ENCODE measurements at regions not wholly inside any gene's neighbourhood (a gene's known extent, or its start where the extent isn't known, plus 50 kb on each side); places are given as distances from the start of the nearest gene placed in this dataset.

DNA sequence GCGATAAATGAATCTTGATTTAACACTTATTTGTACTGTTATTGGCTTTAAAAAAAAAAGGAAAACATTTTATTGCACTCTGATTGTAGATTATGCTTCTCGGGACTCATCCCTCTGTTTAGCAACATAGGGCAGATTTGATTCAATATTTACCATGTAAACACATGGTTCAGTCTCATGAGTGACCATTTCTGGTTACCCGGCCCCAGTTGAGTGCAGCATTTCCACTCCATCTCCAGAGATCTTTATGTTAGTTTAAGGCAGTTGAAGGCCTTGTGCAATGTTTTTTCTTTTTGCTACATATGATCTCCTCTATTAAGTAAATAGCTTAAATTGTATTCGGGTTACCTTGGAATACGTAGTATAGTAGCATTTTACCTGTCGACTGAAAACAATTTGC, 143.3 kb upstream of the RPS6KA3 start:
- H3K36me3 Mint-ChIP-seq, result no peaks in the 10 kb centered on the region
- CTCF ChIA-PET, result interaction anchor here in 1 of 2 donors (0.7 kb wide), 1 partner anchor 233 kb away, joined by 4 read pairs; no protein-coding TSS in a partner anchor
- DNase-seq (no peak), ATAC-seq (replicated peaks in 1 of 4) (no peak)
- no CpG with 5 or more reads among the region's 6 CpGs for WGBS (ENCODE audit: insufficient coverage)
- no peaks in the 10 kb centered on the region for H3K36me3 ChIP-seq (ENCODE audit: control insufficient read depth in 2 of 2, extremely low read depth in 1 of 2, insufficient read depth in 1 of 2, low read length in 1 of 2)
- H3K9me3 Mint-ChIP-seq, result peaks cover 0 to 4% (median 3%) of the 10 kb centered on the region in 3 donors
- H3K27me3 ChIP-seq (replicated peaks in 1 of 2; ENCODE audit: control insufficient read depth in 2 of 2, extremely low read depth in 1 of 2, insufficient read depth in 2 of 2, low read length in 1 of 2), result no peaks in the 10 kb centered on the region
- POLR2A ChIA-PET, result no interaction called here
- H3K9me3 ChIP-seq, result no peaks in the 10 kb centered on the region
- no peak overlapping the region for H3K4me3 Mint-ChIP-seq
- H3K4me1 ChIP-seq (ENCODE audit: control insufficient read depth in 1 of 2, extremely low read depth in 1 of 2, insufficient read depth in 2 of 2, low read length in 2 of 2), result peaks cover 15 to 37% of the 10 kb centered on the region in 2 experiments
- no peak overlapping the region for H3K27ac Mint-ChIP-seq
- H3K4me1 Mint-ChIP-seq, result peaks cover 36 to 37% (median 37%) of the 10 kb centered on the region in 3 donors
- no peak overlapping the region for H3K27ac ChIP-seq (ENCODE audit: low read length)
- no peaks in the 10 kb centered on the region for H3K27me3 Mint-ChIP-seq
- no peak overlapping the region for H3K4me3 ChIP-seq (ENCODE audit: control insufficient read depth in 1 of 2, extremely low read depth in 1 of 2, low read length in 1 of 2)

DNA sequence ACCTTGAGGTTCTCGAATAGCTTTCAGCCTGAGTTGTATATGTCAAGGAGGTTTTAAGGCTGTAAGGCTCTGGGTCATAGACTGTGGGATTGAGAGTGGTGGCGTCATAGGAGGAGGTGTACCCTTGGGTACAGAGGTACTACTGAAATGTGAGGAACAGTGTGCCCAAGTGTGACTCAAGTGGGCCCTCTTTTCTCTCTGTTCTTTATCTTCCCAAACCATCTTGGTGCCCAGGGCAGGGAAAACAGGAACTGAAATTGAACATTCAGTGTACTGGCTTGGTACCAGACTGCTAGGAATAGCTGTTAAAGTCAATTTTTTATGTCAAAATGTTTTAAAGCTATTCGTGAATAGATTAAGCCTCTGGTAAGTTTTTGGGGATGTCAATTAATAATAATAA, 136.2 kb upstream of the RPS6KA3 start:
- no peaks in the 10 kb centered on the region for H3K27me3 ChIP-seq (replicated peaks in 1 of 2; ENCODE audit: control insufficient read depth in 2 of 2, extremely low read depth in 1 of 2, insufficient read depth in 2 of 2, low read length in 1 of 2)
- Mint-ChIP-seq H3K4me3 (no peak overlapping the region), H3K9me3 (peaks cover 0 to 2% (median 0%) of the 10 kb centered on the region in 3 donors), H3K27ac (no peak overlapping the region), H3K4me1 (peaks cover 4 to 20% (median 7%) of the 10 kb centered on the region in 3 donors), H3K27me3 (peaks cover 0 to under 1% of the 10 kb centered on the region in 2 donors), H3K36me3 (no peaks in the 10 kb centered on the region)
- ChIA-PET CTCF (no interaction called here), POLR2A (no interaction called here)
- no peak for DNase-seq
- ATAC-seq (replicated peaks in 1 of 4), result no peak
- no peak overlapping the region for H3K27ac ChIP-seq (ENCODE audit: low read length)
- no CpG with 5 or more reads among the region's 3 CpGs for WGBS (ENCODE audit: insufficient coverage)
- no peaks in the 10 kb centered on the region for H3K36me3 ChIP-seq (ENCODE audit: control insufficient read depth in 2 of 2, extremely low read depth in 1 of 2, insufficient read depth in 1 of 2, low read length in 1 of 2)
- H3K9me3 ChIP-seq, result no peaks in the 10 kb centered on the region
- H3K4me1 ChIP-seq (ENCODE audit: control insufficient read depth in 1 of 2, extremely low read depth in 1 of 2, insufficient read depth in 2 of 2, low read length in 2 of 2), result no peaks in the 10 kb centered on the region
- no peak overlapping the region for H3K4me3 ChIP-seq (ENCODE audit: control insufficient read depth in 1 of 2, extremely low read depth in 1 of 2, low read length in 1 of 2)

DNA sequence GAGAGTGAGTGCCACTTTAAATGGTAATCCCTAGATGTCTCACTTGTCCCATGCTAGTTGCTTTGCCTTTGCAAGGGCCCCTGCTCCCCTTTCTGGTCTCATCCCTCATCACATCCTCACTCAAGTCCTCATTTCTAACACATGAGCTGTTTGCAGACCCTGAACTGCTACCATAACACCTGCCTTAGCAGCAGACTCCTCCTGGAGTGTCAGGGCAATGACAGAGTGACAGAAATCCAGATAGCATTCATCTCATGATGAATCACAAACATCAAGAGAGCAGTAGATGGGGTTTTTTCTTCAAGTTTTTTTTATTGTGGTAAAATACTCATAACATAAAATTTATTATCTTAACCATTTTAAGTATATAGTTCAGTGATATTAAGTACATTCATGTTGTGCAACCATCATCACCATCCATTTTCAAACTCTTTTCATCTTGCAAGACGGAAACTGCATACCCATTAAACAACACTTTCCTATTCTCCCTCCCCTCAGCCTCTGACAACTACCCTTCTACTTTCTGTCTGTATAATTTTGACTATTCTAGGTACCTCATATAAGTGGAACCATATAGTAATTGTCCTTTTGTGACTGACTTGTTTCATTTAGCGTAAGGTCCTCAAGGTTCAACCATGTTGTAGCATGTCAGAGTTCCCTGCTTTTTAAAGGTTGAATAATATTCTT, 133.2 kb upstream of the RPS6KA3 start:
- H3K9me3 ChIP-seq, result no peaks in the 10 kb centered on the region
- Mint-ChIP-seq H3K4me1 (peaks cover 4 to 24% (median 10%) of the 10 kb centered on the region in 3 donors), H3K27ac (no peak overlapping the region), H3K4me3 (no peak overlapping the region), H3K9me3 (no peaks in the 10 kb centered on the region), H3K27me3 (peaks cover 0 to 12% of the 10 kb centered on the region in 2 donors), H3K36me3 (no peaks in the 10 kb centered on the region)
- H3K27me3 ChIP-seq (replicated peaks in 1 of 2; ENCODE audit: control insufficient read depth in 2 of 2, extremely low read depth in 1 of 2, insufficient read depth in 2 of 2, low read length in 1 of 2), result no peaks in the 10 kb centered on the region
- ChIA-PET CTCF (no interaction called here), POLR2A (no interaction called here)
- no CpG with 5 or more reads among the region's 2 CpGs for WGBS (ENCODE audit: insufficient coverage)
- peak in 1 of 4 experiments; percentile 29 for ATAC-seq (replicated peaks in 1 of 4)
- no peak overlapping the region for H3K4me3 ChIP-seq (ENCODE audit: control insufficient read depth in 1 of 2, extremely low read depth in 1 of 2, low read length in 1 of 2)
- DNase-seq, result no peak
- no peaks in the 10 kb centered on the region for H3K4me1 ChIP-seq (ENCODE audit: control insufficient read depth in 1 of 2, extremely low read depth in 1 of 2, insufficient read depth in 2 of 2, low read length in 2 of 2)
- no peaks in the 10 kb centered on the region for H3K36me3 ChIP-seq (ENCODE audit: control insufficient read depth in 2 of 2, extremely low read depth in 1 of 2, insufficient read depth in 1 of 2, low read length in 1 of 2)
- H3K27ac ChIP-seq (ENCODE audit: low read length), result no peak overlapping the region

DNA sequence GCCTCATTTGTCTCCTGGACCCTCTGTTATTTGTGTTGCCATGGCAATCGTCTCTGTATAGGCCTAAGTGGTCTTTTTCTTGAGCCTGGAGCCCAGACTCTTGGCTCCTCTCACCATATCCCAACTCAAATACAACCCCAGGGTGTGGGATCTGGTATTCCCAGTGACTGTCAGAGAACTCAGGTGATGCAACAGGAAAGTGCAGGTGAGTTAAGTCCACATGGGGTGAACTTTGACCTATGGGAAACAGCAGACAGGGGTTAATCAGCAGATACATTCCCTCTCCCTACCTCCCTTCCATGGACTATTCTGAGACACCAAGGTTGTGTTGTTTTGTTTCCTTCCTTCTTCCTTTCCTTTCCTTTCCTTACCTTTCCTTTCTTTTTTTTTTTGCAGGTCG, 130.9 kb upstream of the RPS6KA3 start:
- Histone ChIP-seq H3K27ac (ENCODE audit: low read length) (no peak overlapping the region), H3K4me1 (ENCODE audit: control insufficient read depth in 1 of 2, extremely low read depth in 1 of 2, insufficient read depth in 2 of 2, low read length in 2 of 2) (no peaks in the 10 kb centered on the region), H3K27me3 (replicated peaks in 1 of 2; ENCODE audit: control insufficient read depth in 2 of 2, extremely low read depth in 1 of 2, insufficient read depth in 2 of 2, low read length in 1 of 2) (no peaks in the 10 kb centered on the region), H3K4me3 (ENCODE audit: control insufficient read depth in 1 of 2, extremely low read depth in 1 of 2, low read length in 1 of 2) (no peak overlapping the region), H3K36me3 (ENCODE audit: control insufficient read depth in 2 of 2, extremely low read depth in 1 of 2, insufficient read depth in 1 of 2, low read length in 1 of 2) (no peaks in the 10 kb centered on the region), H3K9me3 (no peaks in the 10 kb centered on the region)
- Mint-ChIP-seq H3K27ac (no peak overlapping the region), H3K4me1 (peaks cover 4 to 24% (median 10%) of the 10 kb centered on the region in 3 donors), H3K4me3 (no peak overlapping the region), H3K9me3 (no peaks in the 10 kb centered on the region), H3K36me3 (no peaks in the 10 kb centered on the region), H3K27me3 (peaks cover 0 to 12% of the 10 kb centered on the region in 2 donors)
- ATAC-seq (replicated peaks in 1 of 4), result no peak
- POLR2A ChIA-PET, result no interaction called here
- CTCF ChIA-PET, result no interaction called here
- no peak for DNase-seq
- no CpG with 5 or more reads among the region's 2 CpGs for WGBS (ENCODE audit: insufficient coverage)

- no peaks in the 10 kb centered on the region for H3K4me1 ChIP-seq (ENCODE audit: control insufficient read depth in 1 of 2, extremely low read depth in 1 of 2, insufficient read depth in 2 of 2, low read length in 2 of 2)
- no peaks in the 10 kb centered on the region for H3K9me3 ChIP-seq
- CTCF ChIA-PET, result interaction anchor here in 1 of 2 donors (0.7 kb wide), 1 partner anchor 30 kb away, joined by 4 read pairs; no protein-coding TSS in a partner anchor
- DNase-seq (no peak), ATAC-seq (replicated peaks in 1 of 4) (no peak)
- no peak overlapping the region for H3K27ac ChIP-seq (ENCODE audit: low read length)
- Mint-ChIP-seq H3K4me3 (no peak overlapping the region), H3K4me1 (peaks cover 2 to 15% (median 6%) of the 10 kb centered on the region in 3 donors), H3K27ac (no peak overlapping the region), H3K9me3 (no peaks in the 10 kb centered on the region), H3K27me3 (peaks cover 0 to 12% of the 10 kb centered on the region in 2 donors), H3K36me3 (no peaks in the 10 kb centered on the region)
- H3K4me3 ChIP-seq (ENCODE audit: control insufficient read depth in 1 of 2, extremely low read depth in 1 of 2, low read length in 1 of 2), result no peak overlapping the region
- WGBS (ENCODE audit: insufficient coverage), result no CpG with 5 or more reads among the region's 4 CpGs
- POLR2A ChIA-PET, result interaction anchor here in 1 of 2 donors (0.9 kb wide), 1 partner anchor 219 kb away, joined by 3 read pairs; no protein-coding TSS in a partner anchor
- H3K36me3 ChIP-seq (ENCODE audit: control insufficient read depth in 2 of 2, extremely low read depth in 1 of 2, insufficient read depth in 1 of 2, low read length in 1 of 2), result no peaks in the 10 kb centered on the region
- H3K27me3 ChIP-seq (replicated peaks in 1 of 2; ENCODE audit: control insufficient read depth in 2 of 2, extremely low read depth in 1 of 2, insufficient read depth in 2 of 2, low read length in 1 of 2), result no peaks in the 10 kb centered on the region
Observed at GRCh38 chrX:20394451-20394850, 127.7 kb upstream of the RPS6KA3 start.

- no peaks in the 10 kb centered on the region for H3K9me3 Mint-ChIP-seq
- no peak overlapping the region for H3K4me3 Mint-ChIP-seq
- H3K36me3 Mint-ChIP-seq, result no peaks in the 10 kb centered on the region
- no CpG with 5 or more reads among the region's 1 CpG for WGBS (ENCODE audit: insufficient coverage)
- H3K27ac ChIP-seq (ENCODE audit: low read length), result no peak overlapping the region
- no peaks in the 10 kb centered on the region for H3K36me3 ChIP-seq (ENCODE audit: control insufficient read depth in 2 of 2, extremely low read depth in 1 of 2, insufficient read depth in 1 of 2, low read length in 1 of 2)
- no peak overlapping the region for H3K27ac Mint-ChIP-seq
- peaks cover 0 to 12% of the 10 kb centered on the region in 2 donors for H3K27me3 Mint-ChIP-seq
- no peak overlapping the region for H3K4me3 ChIP-seq (ENCODE audit: control insufficient read depth in 1 of 2, extremely low read depth in 1 of 2, low read length in 1 of 2)
- no peaks in the 10 kb centered on the region for H3K27me3 ChIP-seq (replicated peaks in 1 of 2; ENCODE audit: control insufficient read depth in 2 of 2, extremely low read depth in 1 of 2, insufficient read depth in 2 of 2, low read length in 1 of 2)
- no peaks in the 10 kb centered on the region for H3K9me3 ChIP-seq
- ChIA-PET CTCF (interaction anchor here in 1 of 2 donors (0.7 kb wide), 1 partner anchor 31 kb away, joined by 4 read pairs; no protein-coding TSS in a partner anchor), POLR2A (no interaction called here)
- DNase-seq, result no peak
- H3K4me1 Mint-ChIP-seq, result peaks cover under 1 to 11% (median 5%) of the 10 kb centered on the region in 3 donors
- H3K4me1 ChIP-seq (ENCODE audit: control insufficient read depth in 1 of 2, extremely low read depth in 1 of 2, insufficient read depth in 2 of 2, low read length in 2 of 2), result no peaks in the 10 kb centered on the region
- no peak for ATAC-seq (replicated peaks in 1 of 4)
Observed at GRCh38 chrX:20393944-20394343, 127.2 kb upstream of the RPS6KA3 start.

All from T-cell (primary cell).